22Rv1 (cell line): ENCODE measurements at regions not wholly inside any gene's neighbourhood (a gene's known extent, or its start where the extent isn't known, plus 50 kb on each side); places are given as distances from the start of the nearest gene placed in this dataset.
"Not testable (repeated sequence)": the region's sequence is repeated elsewhere in the genome, so short reads cannot be mapped to it uniquely, and the experiment has no call there.

Source experiments
- H3K27ac ChIP-seq: fragments of 450-650 bp; 2 replicates; pipeline ENCODE4 v1.5.1; 2017
- ZFX ChIP-seq: fragments of 450-650 bp; IDR thresholded peaks from 2 replicates; pipeline ENCODE4 v1.6.1; 2017; ENCODE audit warnings: antibody characterized with exemption, borderline replicate concordance
- TF ChIP-seq, protein P1 (sequence below): fragments of 450-650 bp; IDR thresholded peaks from 2 replicates; pipeline ENCODE4 v1.5.1; 2017; ENCODE audit warnings: mild to moderate bottlenecking

DNA sequence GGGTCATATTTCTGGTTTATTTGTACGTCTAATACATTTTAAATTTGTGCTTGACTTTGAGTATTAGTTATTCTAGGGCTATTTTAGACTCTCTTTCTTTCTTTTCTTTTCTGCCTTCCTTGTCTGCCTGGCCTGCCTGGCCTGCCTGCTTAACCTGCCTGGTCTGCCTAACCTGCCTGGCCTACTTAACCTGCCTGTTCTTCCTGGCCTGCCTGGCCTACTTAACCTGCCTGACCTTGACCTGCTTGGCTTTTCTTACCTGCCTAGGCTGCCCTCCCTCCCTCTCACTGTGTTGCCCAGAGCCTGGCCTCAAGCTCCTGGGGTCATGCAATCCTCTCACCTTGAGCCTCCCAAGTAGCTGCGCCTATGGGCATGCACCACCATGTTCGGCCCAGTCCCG lies 83.7 kb downstream of the PMAIP1 start:
- no peak overlapping the region for H3K27ac ChIP-seq
- no peak for TF ChIP-seq ZFX
- TF ChIP-seq, protein P1, sequence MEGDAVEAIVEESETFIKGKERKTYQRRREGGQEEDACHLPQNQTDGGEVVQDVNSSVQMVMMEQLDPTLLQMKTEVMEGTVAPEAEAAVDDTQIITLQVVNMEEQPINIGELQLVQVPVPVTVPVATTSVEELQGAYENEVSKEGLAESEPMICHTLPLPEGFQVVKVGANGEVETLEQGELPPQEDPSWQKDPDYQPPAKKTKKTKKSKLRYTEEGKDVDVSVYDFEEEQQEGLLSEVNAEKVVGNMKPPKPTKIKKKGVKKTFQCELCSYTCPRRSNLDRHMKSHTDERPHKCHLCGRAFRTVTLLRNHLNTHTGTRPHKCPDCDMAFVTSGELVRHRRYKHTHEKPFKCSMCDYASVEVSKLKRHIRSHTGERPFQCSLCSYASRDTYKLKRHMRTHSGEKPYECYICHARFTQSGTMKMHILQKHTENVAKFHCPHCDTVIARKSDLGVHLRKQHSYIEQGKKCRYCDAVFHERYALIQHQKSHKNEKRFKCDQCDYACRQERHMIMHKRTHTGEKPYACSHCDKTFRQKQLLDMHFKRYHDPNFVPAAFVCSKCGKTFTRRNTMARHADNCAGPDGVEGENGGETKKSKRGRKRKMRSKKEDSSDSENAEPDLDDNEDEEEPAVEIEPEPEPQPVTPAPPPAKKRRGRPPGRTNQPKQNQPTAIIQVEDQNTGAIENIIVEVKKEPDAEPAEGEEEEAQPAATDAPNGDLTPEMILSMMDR, result no peak

DNA sequence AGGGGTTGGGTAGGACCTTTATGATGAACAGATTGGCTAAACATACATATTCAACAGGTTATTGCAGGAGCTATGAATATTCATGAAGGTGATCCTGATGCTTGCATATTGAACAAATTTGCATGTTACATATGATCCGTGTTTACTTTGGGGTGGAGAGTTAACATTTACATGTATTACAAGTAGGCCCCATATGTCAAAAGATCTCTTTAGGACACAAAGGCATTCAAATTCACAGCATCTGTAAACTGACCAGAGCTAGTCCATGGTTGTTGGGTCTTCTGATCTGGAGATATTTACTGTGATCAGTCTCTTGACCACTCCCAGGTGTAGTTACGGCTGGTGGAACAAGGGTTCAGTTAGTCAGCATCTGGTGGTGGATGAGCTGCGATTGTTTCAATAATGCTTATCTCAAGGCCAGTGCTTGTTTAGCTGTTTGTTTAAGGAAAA lies 80.4 kb downstream of the PMAIP1 start:
- H3K27ac ChIP-seq, result no peak overlapping the region
- TF ChIP-seq, protein P1, result no peak
- TF ChIP-seq ZFX, result no peak

DNA sequence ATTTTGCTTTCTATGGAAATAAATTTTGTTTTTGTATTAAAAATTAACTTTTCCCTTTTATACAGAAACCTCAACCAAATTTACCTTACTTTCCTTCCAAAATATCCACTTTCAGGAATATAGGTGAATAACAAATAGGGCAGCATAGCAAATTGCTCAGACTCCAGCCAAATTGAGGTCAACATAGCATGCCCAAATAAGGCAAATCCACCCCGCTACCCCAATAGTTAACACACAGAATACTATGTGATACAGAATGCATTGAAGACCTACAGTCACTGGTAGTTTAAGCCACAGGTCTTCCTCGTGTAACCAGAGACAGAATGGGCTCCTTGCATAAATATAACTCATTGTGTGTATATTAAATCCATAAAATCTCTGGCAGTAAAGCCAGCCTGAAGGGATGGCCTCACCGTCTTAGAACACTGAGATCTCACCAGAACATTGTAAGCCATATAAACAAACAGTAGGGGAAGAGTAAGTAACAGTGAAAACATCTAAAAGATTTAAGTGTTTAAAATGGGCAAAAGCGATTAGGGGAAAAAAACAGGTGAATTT lies 72.2 kb downstream of the PMAIP1 start:
- TF ChIP-seq, protein P1, result no peak
- TF ChIP-seq ZFX, result no peak
- H3K27ac ChIP-seq, result no peak overlapping the region

DNA sequence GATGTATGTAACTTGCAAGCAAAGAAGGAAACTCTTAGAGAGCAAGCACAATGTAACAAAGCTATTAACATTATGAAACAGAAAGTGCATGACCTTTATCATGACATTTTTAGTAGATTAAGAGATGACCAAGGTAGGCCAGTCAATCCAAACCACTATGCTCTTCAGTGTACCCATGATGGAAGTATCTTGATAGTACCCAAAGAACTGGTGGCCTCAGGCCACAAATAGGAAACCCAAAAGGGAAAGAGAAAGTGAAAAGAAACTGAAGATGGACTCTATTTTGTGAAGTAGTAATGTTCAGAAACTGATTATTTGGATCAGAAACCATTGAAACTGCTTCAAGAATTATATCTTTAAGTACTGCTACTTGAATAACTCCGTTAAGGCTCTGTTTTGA lies 71.3 kb downstream of the PMAIP1 start:
- H3K27ac ChIP-seq, result not testable (repeated sequence)

DNA sequence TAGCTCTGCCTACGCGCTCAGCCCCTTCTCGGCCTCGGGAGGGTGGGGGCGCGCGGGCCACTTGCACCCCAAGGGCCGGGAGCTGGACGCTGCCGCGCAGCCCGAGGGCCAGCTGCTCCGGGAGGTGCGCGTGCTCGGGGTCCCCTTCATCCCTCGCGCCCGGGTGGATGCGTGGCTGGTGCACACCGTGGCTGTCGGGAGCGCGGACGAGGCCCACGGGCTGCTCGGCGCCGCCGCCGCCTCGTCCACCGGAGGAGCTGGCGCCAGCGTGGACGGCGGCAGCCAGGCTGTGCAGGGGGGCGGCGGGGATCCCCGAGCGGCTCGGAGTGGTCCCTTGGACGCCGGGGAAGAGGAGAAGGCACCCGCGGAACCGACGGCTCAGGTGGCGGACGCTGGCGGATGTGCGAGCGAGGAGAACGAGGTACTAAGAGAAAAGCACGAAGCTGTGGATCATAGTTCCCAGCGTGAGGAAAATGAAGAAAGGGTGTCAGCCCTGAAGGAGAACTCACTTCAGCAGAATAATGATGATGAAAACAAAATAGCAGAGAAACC lies 69.8 kb downstream of the PMAIP1 start:
- not testable (repeated sequence) for H3K27ac ChIP-seq

DNA sequence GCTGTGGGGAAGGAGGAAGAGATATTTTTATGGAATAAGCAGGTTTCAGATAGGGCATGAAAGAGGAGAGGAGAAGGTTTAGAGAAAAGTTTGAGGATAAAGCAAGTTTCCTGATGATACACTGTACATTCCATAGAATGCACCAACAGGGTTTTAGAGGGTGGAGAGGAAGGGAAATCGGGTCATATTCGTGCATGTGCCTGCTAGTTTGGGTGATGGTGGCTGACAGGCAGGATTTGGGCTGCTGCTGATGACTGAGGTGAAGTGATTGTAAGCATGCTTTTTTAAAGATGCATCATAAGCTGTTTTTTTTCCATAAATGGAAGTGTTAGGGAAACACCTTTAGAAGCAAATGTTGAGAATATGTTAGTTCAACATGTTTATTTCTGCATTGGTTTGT lies 68.8 kb downstream of the PMAIP1 start:
- no peak for TF ChIP-seq ZFX
- TF ChIP-seq, protein P1, result no peak
- no peak overlapping the region for H3K27ac ChIP-seq

DNA sequence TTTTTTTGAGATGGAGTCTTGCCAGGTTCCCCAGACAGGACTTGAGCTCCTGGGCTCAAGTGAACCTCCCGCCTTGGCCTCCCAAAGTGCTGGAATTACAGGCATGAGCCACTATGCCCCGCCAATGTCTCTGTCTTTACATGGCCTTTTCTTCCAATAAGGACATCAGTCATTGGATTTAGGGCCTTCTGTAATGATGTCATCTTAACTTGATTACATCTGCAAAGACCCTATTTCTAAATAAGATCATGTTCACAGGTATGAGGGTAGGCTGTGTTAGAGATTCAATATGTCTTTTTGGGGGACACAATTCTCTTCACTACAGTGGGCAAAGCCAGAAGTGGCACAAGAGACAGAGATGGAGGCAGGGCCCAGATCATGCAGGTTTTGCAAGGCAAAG lies 68.1 kb downstream of the PMAIP1 start:
- TF ChIP-seq, protein P1, result no peak
- TF ChIP-seq ZFX, result no peak
- H3K27ac ChIP-seq, result no peak overlapping the region

DNA sequence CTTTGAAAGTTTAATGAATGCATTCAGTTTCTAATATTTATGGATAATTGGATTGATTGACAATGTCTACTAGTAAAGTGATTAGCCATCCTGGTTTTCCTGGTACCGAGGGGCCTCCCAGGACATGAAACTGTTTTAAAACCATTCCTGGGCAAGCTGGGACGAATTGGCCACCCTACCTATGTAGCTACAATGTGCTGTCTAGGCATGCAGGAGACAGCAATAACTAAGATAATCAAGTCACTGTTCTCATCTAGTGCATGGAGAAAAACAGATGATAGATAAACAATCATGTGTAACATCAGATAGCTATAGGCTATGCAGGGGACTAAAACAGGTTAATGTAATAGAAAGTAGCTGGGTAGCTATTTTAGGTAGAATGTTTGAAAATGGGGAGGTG lies 67.1 kb downstream of the PMAIP1 start:
- no peak for TF ChIP-seq ZFX
- TF ChIP-seq, protein P1, result no peak

More for the DNA sequence above, 67.1 kb downstream of the PMAIP1 start:
- no peak overlapping the region for H3K27ac ChIP-seq
